IMR-90 (cell line): ENCODE measurements at regions not wholly inside any gene's neighbourhood (a gene's known extent, or its start where the extent isn't known, plus 50 kb on each side); places are given as distances from the start of the nearest gene placed in this dataset.

Experiments
- CEBPB ChIP-seq: IDR thresholded peaks from 2 replicates; pipeline ENCODE4 v1.6.1; 2012; ENCODE audit warnings: low read depth, low read length, improper control_type of control experiment
- MAFK ChIP-seq: IDR thresholded peaks from 2 replicates; pipeline ENCODE4 v1.6.1; 2012; ENCODE audit warnings: low read depth, low read length, improper control_type of control experiment
- MXI1 ChIP-seq: IDR thresholded peaks from 2 replicates; pipeline ENCODE4 v1.6.1; 2012; ENCODE audit warnings: low read depth, mild to moderate bottlenecking, low read length, moderate library complexity, borderline replicate concordance
- POLR2A ChIP-seq: IDR thresholded peaks from 2 replicates; pipeline ENCODE4 v1.6.1; 2012; ENCODE audit warnings: mild to moderate bottlenecking, low read depth, low read length
- TF ChIP-seq, protein P1 (sequence below): conservative IDR thresholded peaks from 2 replicates; pipeline ENCODE4 v1.5.1; 2012; ENCODE audit warnings: mild to moderate bottlenecking, low read depth, low read length, improper control_type of control experiment
- TF ChIP-seq, protein P2 (sequence below): fragments of 150-350 bp; IDR thresholded peaks from 2 replicates; pipeline ENCODE4 v1.6.1; 2017; ENCODE audit warnings: mild to moderate bottlenecking, antibody characterized with exemption, low read length, low read depth

DNA sequence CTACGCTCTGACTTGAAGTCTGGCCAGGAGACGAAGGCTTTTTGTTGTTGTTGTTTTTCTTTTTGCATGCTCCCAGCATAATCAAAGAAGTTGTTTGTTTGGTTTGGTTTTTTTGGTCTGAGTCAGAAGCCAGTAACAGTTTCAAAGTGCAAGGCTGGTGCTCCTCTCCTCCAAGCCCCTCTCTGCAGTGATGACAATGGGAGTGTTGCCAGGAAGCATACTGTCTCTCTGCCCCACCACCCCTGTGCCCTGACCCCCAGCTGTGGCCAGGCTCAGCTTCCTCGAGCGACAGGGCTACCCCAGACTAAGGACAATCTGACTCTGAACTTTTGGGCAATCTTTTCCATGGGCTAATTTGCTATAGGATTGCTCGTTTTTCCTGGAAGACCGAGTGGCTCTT, 173.8 kb upstream of the PITX1 start:
- TF ChIP-seq MXI1: no peak
- TF ChIP-seq, protein P1, sequence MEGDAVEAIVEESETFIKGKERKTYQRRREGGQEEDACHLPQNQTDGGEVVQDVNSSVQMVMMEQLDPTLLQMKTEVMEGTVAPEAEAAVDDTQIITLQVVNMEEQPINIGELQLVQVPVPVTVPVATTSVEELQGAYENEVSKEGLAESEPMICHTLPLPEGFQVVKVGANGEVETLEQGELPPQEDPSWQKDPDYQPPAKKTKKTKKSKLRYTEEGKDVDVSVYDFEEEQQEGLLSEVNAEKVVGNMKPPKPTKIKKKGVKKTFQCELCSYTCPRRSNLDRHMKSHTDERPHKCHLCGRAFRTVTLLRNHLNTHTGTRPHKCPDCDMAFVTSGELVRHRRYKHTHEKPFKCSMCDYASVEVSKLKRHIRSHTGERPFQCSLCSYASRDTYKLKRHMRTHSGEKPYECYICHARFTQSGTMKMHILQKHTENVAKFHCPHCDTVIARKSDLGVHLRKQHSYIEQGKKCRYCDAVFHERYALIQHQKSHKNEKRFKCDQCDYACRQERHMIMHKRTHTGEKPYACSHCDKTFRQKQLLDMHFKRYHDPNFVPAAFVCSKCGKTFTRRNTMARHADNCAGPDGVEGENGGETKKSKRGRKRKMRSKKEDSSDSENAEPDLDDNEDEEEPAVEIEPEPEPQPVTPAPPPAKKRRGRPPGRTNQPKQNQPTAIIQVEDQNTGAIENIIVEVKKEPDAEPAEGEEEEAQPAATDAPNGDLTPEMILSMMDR: no peak
- no peak for TF ChIP-seq MAFK
- TF ChIP-seq CEBPB: no peak
- TF ChIP-seq, protein P2, sequence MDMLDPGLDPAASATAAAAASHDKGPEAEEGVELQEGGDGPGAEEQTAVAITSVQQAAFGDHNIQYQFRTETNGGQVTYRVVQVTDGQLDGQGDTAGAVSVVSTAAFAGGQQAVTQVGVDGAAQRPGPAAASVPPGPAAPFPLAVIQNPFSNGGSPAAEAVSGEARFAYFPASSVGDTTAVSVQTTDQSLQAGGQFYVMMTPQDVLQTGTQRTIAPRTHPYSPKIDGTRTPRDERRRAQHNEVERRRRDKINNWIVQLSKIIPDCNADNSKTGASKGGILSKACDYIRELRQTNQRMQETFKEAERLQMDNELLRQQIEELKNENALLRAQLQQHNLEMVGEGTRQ: no peak
- no peak for TF ChIP-seq POLR2A
